GM13977 (cell line): ENCODE measurements at regions not wholly inside any gene's neighbourhood (a gene's known extent, or its start where the extent isn't known, plus 50 kb on each side); places are given as distances from the start of the nearest gene placed in this dataset.

Experiments used
- DNase-seq: peaks from one replicate; pipeline ENCODE4 v3.0.0; 2012; ENCODE audit warnings: low spot score
- in situ Hi-C: fragments of 300-500 bp; cut with MboI; formaldehyde crosslinking; loops from one replicate; pipeline ENCODE4 v1.12.0; 2022; ENCODE audit warnings: low sequenced_read_pairs, low pct_unique_long_range_greater_than_20kb, mixed read lengths, inconsistent platforms; ENCODE audit not compliant: unreplicated experiment
- TF ChIP-seq, protein P1 (sequence below): IDR thresholded peaks from 2 replicates; pipeline ENCODE4 v1.5.1; 2012; ENCODE audit warnings: mild to moderate bottlenecking, control low read depth; ENCODE audit not compliant: insufficient read depth; ENCODE audit errors: extremely low read depth, missing control alignments

DNA sequence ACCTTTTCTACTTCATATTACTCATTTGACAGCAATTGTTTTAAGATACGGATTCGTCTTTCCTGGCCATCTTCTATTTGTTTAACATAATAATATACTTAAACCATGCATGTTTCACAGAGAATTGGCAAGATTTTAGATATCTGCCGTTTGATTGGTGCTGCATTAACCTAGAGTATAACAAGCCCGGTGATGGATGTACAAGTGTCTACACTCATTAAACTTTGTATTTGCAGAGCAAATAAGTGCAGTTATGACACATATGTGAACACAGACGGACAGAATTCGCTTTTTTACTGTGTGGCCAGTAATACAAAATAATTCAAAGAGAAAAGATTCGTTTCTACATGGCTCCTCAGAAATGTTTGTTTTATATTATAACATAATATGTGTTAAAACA is 116.1 kb downstream of the ARL4A start:
- in situ Hi-C loops = no loop called here
- TF ChIP-seq, protein P1, sequence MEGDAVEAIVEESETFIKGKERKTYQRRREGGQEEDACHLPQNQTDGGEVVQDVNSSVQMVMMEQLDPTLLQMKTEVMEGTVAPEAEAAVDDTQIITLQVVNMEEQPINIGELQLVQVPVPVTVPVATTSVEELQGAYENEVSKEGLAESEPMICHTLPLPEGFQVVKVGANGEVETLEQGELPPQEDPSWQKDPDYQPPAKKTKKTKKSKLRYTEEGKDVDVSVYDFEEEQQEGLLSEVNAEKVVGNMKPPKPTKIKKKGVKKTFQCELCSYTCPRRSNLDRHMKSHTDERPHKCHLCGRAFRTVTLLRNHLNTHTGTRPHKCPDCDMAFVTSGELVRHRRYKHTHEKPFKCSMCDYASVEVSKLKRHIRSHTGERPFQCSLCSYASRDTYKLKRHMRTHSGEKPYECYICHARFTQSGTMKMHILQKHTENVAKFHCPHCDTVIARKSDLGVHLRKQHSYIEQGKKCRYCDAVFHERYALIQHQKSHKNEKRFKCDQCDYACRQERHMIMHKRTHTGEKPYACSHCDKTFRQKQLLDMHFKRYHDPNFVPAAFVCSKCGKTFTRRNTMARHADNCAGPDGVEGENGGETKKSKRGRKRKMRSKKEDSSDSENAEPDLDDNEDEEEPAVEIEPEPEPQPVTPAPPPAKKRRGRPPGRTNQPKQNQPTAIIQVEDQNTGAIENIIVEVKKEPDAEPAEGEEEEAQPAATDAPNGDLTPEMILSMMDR = no peak
- no peak for DNase-seq

GRCh38 chr7:12805518-12805928 is 118.1 kb downstream of the ARL4A start:
- in situ Hi-C loops = no loop called here
- DNase-seq = no peak
- TF ChIP-seq, protein P1 = no peak

GRCh38 chr7:12805957-12806356 is 118.5 kb downstream of the ARL4A start:
- in situ Hi-C loops = no loop called here
- TF ChIP-seq, protein P1 = no peak
- no peak for DNase-seq

DNA sequence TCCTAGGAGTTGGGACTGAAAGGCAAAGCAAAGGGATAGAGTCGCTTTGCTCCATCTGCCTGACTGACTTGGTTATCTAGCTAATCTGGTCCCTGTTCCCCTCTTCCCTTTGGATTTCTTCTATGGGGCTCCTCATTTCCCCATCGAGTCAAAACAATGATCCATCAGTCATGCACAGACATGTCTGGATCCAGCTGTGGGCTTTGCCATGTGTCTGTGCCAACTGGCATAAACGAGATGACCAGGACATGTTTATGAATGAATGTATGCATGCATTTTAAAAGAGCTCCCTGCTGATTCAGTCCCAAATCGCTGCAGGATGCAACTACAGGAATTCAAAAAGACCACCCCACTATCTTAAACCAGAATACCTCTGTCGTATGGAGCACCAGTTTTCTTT is 122.0 kb downstream of the ARL4A start:
- TF ChIP-seq, protein P1 = no peak
- no peak for DNase-seq
- in situ Hi-C loops = no loop called here

- no peak for DNase-seq
- in situ Hi-C loops = no loop called here
- TF ChIP-seq, protein P1 = no peak
Measured at GRCh38 chr7:12812111-12812510, 124.7 kb downstream of the ARL4A start.

DNA sequence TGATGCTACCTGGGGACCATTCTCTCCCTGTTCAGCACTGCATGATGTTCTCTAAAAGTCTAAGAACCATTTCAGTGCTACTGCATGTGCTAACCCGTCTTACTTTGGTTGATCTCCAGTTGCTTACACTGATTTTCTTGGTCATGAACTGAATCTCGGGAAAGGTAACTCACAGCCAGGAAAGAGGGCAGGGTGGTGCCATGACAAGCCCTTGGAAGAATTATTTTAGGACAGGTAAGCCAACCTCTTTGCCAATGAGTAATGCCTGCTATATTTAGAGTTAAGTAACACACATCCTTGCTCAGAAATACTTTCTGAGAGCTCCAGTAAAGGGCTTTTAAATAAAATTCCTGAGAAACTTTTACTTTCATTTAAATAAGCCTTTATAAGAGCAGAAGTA is 126.7 kb downstream of the ARL4A start:
- TF ChIP-seq, protein P1 = no peak
- in situ Hi-C loops = no loop called here
- DNase-seq = no peak

GRCh38 chr7:12814828-12815227 is 127.4 kb downstream of the ARL4A start:
- in situ Hi-C loops = no loop called here
- no peak for DNase-seq
- TF ChIP-seq, protein P1 = no peak
